Naive thymus-derived CD4-positive, alpha-beta T cell (primary cell): ENCODE measurements at regions not wholly inside any gene's neighbourhood (a gene's known extent, or its start where the extent isn't known, plus 50 kb on each side); places are given as distances from the start of the nearest gene placed in this dataset.

Source experiments
- ATAC-seq: fragments of 150-1000 bp; cut with Tn5 transposase; 2 replicates; pipeline ENCODE4 v1.10.0; 2021; ENCODE audit warnings: mild to moderate bottlenecking, moderate library complexity
- CTCF ChIA-PET: fragments of 350-600 bp; sonication (Branson Sonifier 250); formaldehyde crosslinking; loops from one replicate; lab custom pipeline; 2021; ENCODE audit warnings: antibody characterized with exemption; lab: Charles Lee
- POLR2A ChIA-PET: fragments of 350-600 bp; sonication (Branson Sonifier 250); formaldehyde crosslinking; loops from one replicate; lab custom pipeline; 2021; ENCODE audit warnings: antibody characterized with exemption, inconsistent platforms; lab: Charles Lee
- DNase-seq, 9 donors: peaks; one replicate each; pipeline versions ENCODE4 v3.0.0 to v3.0.0-alpha.2; 2020 to 2022; ENCODE audit warnings: mixed read lengths in 1 of 9
- H3K27ac ChIP-seq: one replicate; pipeline ENCODE4 v1.7.0; 2013; ENCODE audit warnings: mild to moderate bottlenecking, low read depth, low read length, moderate library complexity
- H3K27me3 ChIP-seq, 2 donors: one replicate each; pipeline ENCODE4 v1.7.0; 2013; ENCODE audit warnings: low read length in 2 of 2, mild to moderate bottlenecking in 2 of 2, moderate library complexity in 2 of 2; ENCODE audit not compliant: control insufficient read depth in 2 of 2, insufficient read depth in 2 of 2
- H3K36me3 ChIP-seq, 3 experiments: 1 replicate in 2 of 3; 2 replicates in 1 of 3; pipeline ENCODE4 v1.7.0; 2013; ENCODE audit warnings: low read length in 3 of 3, mild to moderate bottlenecking in 3 of 3, moderate library complexity in 1 of 3; ENCODE audit not compliant: insufficient read depth in 3 of 3, control insufficient read depth in 2 of 3
- H3K4me1 ChIP-seq, 2 donors: one replicate each; pipeline ENCODE4 v1.7.0; 2013; ENCODE audit warnings: low read length in 2 of 2, mild to moderate bottlenecking in 2 of 2, moderate library complexity in 1 of 2; ENCODE audit not compliant: control insufficient read depth in 2 of 2, insufficient read depth in 2 of 2
- H3K4me3 ChIP-seq: 2 replicates; pipeline ENCODE4 v1.7.0; 2013; ENCODE audit warnings: mild to moderate bottlenecking, low read length
- H3K9me3 ChIP-seq, 3 experiments: 1 replicate in 2 of 3; 2 replicates in 1 of 3; pipeline ENCODE4 v1.7.0; 2013; ENCODE audit warnings: low read length in 3 of 3; ENCODE audit not compliant: control insufficient read depth in 2 of 3
- H3K27ac Mint-ChIP-seq, 9 donors: one replicate each; pipeline ENCODE4 v1.8.0; 2020 to 2022; ENCODE audit warnings: mixed read lengths in 9 of 9, mild to moderate bottlenecking in 8 of 9, moderate library complexity in 5 of 9, inconsistent platforms in 2 of 9
- H3K27me3 Mint-ChIP-seq, 5 donors: one replicate each; pipeline ENCODE4 v1.8.0; 2021 to 2022; ENCODE audit warnings: mixed read lengths in 5 of 5, mild to moderate bottlenecking in 1 of 5
- H3K36me3 Mint-ChIP-seq, 5 donors: one replicate each; pipeline ENCODE4 v1.8.0; 2020 to 2022; ENCODE audit warnings: mixed read lengths in 5 of 5, mild to moderate bottlenecking in 3 of 5, inconsistent platforms in 1 of 5
- H3K4me1 Mint-ChIP-seq, 7 donors: one replicate each; pipeline ENCODE4 v1.8.0; 2020 to 2022; ENCODE audit warnings: mixed read lengths in 7 of 7, mild to moderate bottlenecking in 3 of 7, inconsistent platforms in 1 of 7
- H3K4me3 Mint-ChIP-seq, 10 donors: one replicate each; pipeline ENCODE4 v1.8.0; 2020 to 2022; ENCODE audit warnings: mild to moderate bottlenecking in 10 of 10, mixed read lengths in 10 of 10, moderate library complexity in 6 of 10, inconsistent platforms in 2 of 10
- H3K9me3 Mint-ChIP-seq, 11 donors: one replicate each; pipeline ENCODE4 v1.8.0; 2020 to 2022; ENCODE audit warnings: mixed read lengths in 11 of 11, mild to moderate bottlenecking in 4 of 11, inconsistent platforms in 1 of 11, moderate library complexity in 1 of 11
- intact Hi-C, 2 donors: fragments of 100-400 bp; cut with micrococcal nuclease; formaldehyde crosslinking; loops; one replicate each; pipeline ENCODE4 v1.15.1; 2023

- Mint-ChIP-seq H3K4me3 (no peak overlapping the region), H3K9me3 (peaks cover 0 to 17% (median 0%) of the 10 kb centered on the region in 11 donors)
- no peak overlapping the region for H3K27ac ChIP-seq
Measured at GRCh38 chr18:56127322-56128099, 510.9 kb downstream of the TXNL1 start.

GRCh38 chr18:56124186-56124585 is 514.2 kb downstream of the TXNL1 start:
- Mint-ChIP-seq H3K4me1 (no peaks in the 10 kb centered on the region), H3K36me3 (no peaks in the 10 kb centered on the region), H3K9me3 (peaks cover 0 to 10% (median 2%) of the 10 kb centered on the region in 11 donors), H3K27me3 (peaks cover 0 to 12% (median 0%) of the 10 kb centered on the region in 5 donors), H3K27ac (no peak overlapping the region), H3K4me3 (no peak overlapping the region)
- Histone ChIP-seq H3K27me3 (no peaks in the 10 kb centered on the region), H3K4me1 (no peaks in the 10 kb centered on the region), H3K9me3 (no peaks in the 10 kb centered on the region), H3K4me3 (no peak overlapping the region), H3K27ac (no peak overlapping the region), H3K36me3 (no peaks in the 10 kb centered on the region)
- DNase-seq (no peak), ATAC-seq (no peak)
- ChIA-PET POLR2A (no interaction called here), CTCF (no interaction called here)
- intact Hi-C loops: no loop called here

More at GRCh38 chr18:56127322-56128099, 510.9 kb downstream of the TXNL1 start:
- H3K36me3 Mint-ChIP-seq: no peaks in the 10 kb centered on the region
- no peaks in the 10 kb centered on the region for H3K9me3 ChIP-seq
- H3K4me1 ChIP-seq: no peaks in the 10 kb centered on the region
- H3K36me3 ChIP-seq: no peaks in the 10 kb centered on the region
- ChIA-PET CTCF (no interaction called here), POLR2A (no interaction called here)
- H3K27me3 ChIP-seq: no peaks in the 10 kb centered on the region
- no peak overlapping the region for H3K4me3 ChIP-seq
- H3K27ac Mint-ChIP-seq: no peak overlapping the region
- DNase-seq (no peak), ATAC-seq (no peak)
- intact Hi-C loops: no loop called here
- no peaks in the 10 kb centered on the region for H3K4me1 Mint-ChIP-seq
- H3K27me3 Mint-ChIP-seq: peaks cover 0 to 12% (median 0%) of the 10 kb centered on the region in 5 donors

GRCh38 chr18:56121669-56122068 is 516.7 kb downstream of the TXNL1 start:
- Histone ChIP-seq H3K4me1 (no peaks in the 10 kb centered on the region), H3K9me3 (no peaks in the 10 kb centered on the region), H3K36me3 (no peaks in the 10 kb centered on the region), H3K4me3 (no peak overlapping the region), H3K27me3 (no peaks in the 10 kb centered on the region), H3K27ac (no peak overlapping the region)
- ATAC-seq: no peak
- H3K4me1 Mint-ChIP-seq: no peaks in the 10 kb centered on the region
- H3K9me3 Mint-ChIP-seq: peaks cover 0 to 10% (median 2%) of the 10 kb centered on the region in 11 donors
- ChIA-PET POLR2A (no interaction called here), CTCF (no interaction called here)
- H3K4me3 Mint-ChIP-seq: no peak overlapping the region
- DNase-seq: no peak
- no peak overlapping the region for H3K27ac Mint-ChIP-seq
- H3K27me3 Mint-ChIP-seq: peaks cover 0 to 10% (median 0%) of the 10 kb centered on the region in 5 donors
- intact Hi-C loops: no loop called here
- no peaks in the 10 kb centered on the region for H3K36me3 Mint-ChIP-seq

GRCh38 chr18:56120782-56121181 is 517.6 kb downstream of the TXNL1 start:
- Histone ChIP-seq H3K4me3 (no peak overlapping the region), H3K36me3 (no peaks in the 10 kb centered on the region), H3K27ac (no peak overlapping the region), H3K27me3 (no peaks in the 10 kb centered on the region), H3K4me1 (no peaks in the 10 kb centered on the region), H3K9me3 (no peaks in the 10 kb centered on the region)
- Mint-ChIP-seq H3K27ac (no peak overlapping the region), H3K9me3 (peaks cover 0 to 7% (median 0%) of the 10 kb centered on the region in 11 donors), H3K36me3 (no peaks in the 10 kb centered on the region), H3K27me3 (peaks cover 0 to 5% (median 0%) of the 10 kb centered on the region in 5 donors), H3K4me3 (no peak overlapping the region), H3K4me1 (no peaks in the 10 kb centered on the region)
- DNase-seq (no peak), ATAC-seq (no peak)
- ChIA-PET CTCF (no interaction called here), POLR2A (no interaction called here)
- intact Hi-C loops: no loop called here

GRCh38 chr18:56119681-56120080 is 518.7 kb downstream of the TXNL1 start:
- Histone ChIP-seq H3K36me3 (no peaks in the 10 kb centered on the region), H3K4me1 (no peaks in the 10 kb centered on the region), H3K4me3 (no peak overlapping the region), H3K27me3 (no peaks in the 10 kb centered on the region), H3K27ac (no peak overlapping the region), H3K9me3 (no peaks in the 10 kb centered on the region)
- ChIA-PET POLR2A (no interaction called here), CTCF (no interaction called here)
- peaks cover 0 to 6% (median 2%) of the 10 kb centered on the region in 11 donors for H3K9me3 Mint-ChIP-seq
- no peak overlapping the region for H3K27ac Mint-ChIP-seq
- intact Hi-C loops: no loop called here
- no peak for DNase-seq
- H3K27me3 Mint-ChIP-seq: peaks cover 0 to 4% (median 0%) of the 10 kb centered on the region in 5 donors
- H3K4me1 Mint-ChIP-seq: no peaks in the 10 kb centered on the region
- H3K4me3 Mint-ChIP-seq: no peak overlapping the region
- H3K36me3 Mint-ChIP-seq: no peaks in the 10 kb centered on the region
- ATAC-seq: no peak

- Mint-ChIP-seq H3K27ac (no peak overlapping the region), H3K27me3 (no peaks in the 10 kb centered on the region), H3K36me3 (no peaks in the 10 kb centered on the region), H3K9me3 (peaks cover 0 to 6% (median 2%) of the 10 kb centered on the region in 11 donors), H3K4me1 (no peaks in the 10 kb centered on the region), H3K4me3 (no peak overlapping the region)
- no peaks in the 10 kb centered on the region for H3K27me3 ChIP-seq
- H3K36me3 ChIP-seq: no peaks in the 10 kb centered on the region
- ATAC-seq: no peak
- DNase-seq: no peak
- H3K9me3 ChIP-seq: no peaks in the 10 kb centered on the region
- H3K4me3 ChIP-seq: no peak overlapping the region
- CTCF ChIA-PET: no interaction called here
- POLR2A ChIA-PET: no interaction called here
- H3K27ac ChIP-seq: no peak overlapping the region
- H3K4me1 ChIP-seq: no peaks in the 10 kb centered on the region
- intact Hi-C loops: no loop called here
Measured at GRCh38 chr18:56118422-56118821, 520.0 kb downstream of the TXNL1 start.
